Glomerular visceral epithelial cell (primary cell): ENCODE measurements at regions not wholly inside any gene's neighbourhood (a gene's known extent, or its start where the extent isn't known, plus 50 kb on each side); places are given as distances from the start of the nearest gene placed in this dataset.

Source experiments
- DNase-seq: peaks from one replicate; pipeline ENCODE4 v3.0.0-alpha.2; 2016; ENCODE audit errors: extremely low spot score

- no peak for DNase-seq
These were observed 54.6 kb upstream of the EOLA2 start for GRCh38 chrX:149992918-149993317.

- no peak for DNase-seq
These were observed 55.7 kb upstream of the EOLA2 start for GRCh38 chrX:149993989-149994388.

GRCh38 chrX:149996515-149996914 lies 58.2 kb upstream of the EOLA2 start:
- DNase-seq = no peak

- no peak for DNase-seq
These were observed 66.7 kb upstream of the EOLA2 start for GRCh38 chrX:150005027-150005426.

GRCh38 chrX:150007356-150007755 lies 69.1 kb upstream of the EOLA2 start:
- no peak for DNase-seq

- no peak for DNase-seq
These were observed 74.5 kb upstream of the EOLA2 start for GRCh38 chrX:150012647-150013381.

- no peak for DNase-seq
These were observed 76.2 kb upstream of the EOLA2 start for GRCh38 chrX:150014525-150014924.

- DNase-seq = no peak
These were observed 79.6 kb upstream of the EOLA2 start for GRCh38 chrX:150017868-150018267.

- DNase-seq = no peak
These were observed 80.7 kb upstream of the EOLA2 start for GRCh38 chrX:150018931-150019361.

GRCh38 chrX:150028692-150029091 lies 90.4 kb upstream of the EOLA2 start:
- DNase-seq = no peak

GRCh38 chrX:150032742-150033141 lies 94.5 kb upstream of the EOLA2 start:
- DNase-seq = peak; percentile 31

- DNase-seq = no peak
These were observed 96.5 kb upstream of the EOLA2 start for GRCh38 chrX:150034788-150035187.

- peak; percentile 53 for DNase-seq
These were observed 97.2 kb upstream of the EOLA2 start for GRCh38 chrX:150035531-150035930.

- peak; percentile 85 for DNase-seq
These were observed 97.9 kb upstream of the EOLA2 start for GRCh38 chrX:150036181-150036580.

GRCh38 chrX:150036641-150037040 lies 98.3 kb upstream of the EOLA2 start:
- DNase-seq = no peak

- peak; percentile 13 for DNase-seq
These were observed 98.8 kb upstream of the EOLA2 start for GRCh38 chrX:150037041-150037440.

- DNase-seq = no peak
These were observed 100.0 kb upstream of the EOLA2 start for GRCh38 chrX:150038315-150038714.

GRCh38 chrX:150038986-150039599 lies 100.8 kb upstream of the EOLA2 start:
- DNase-seq = no peak

GRCh38 chrX:150041208-150041607 lies 102.9 kb upstream of the EOLA2 start:
- no peak for DNase-seq

- no peak for DNase-seq
These were observed 106.3 kb upstream of the EOLA2 start for GRCh38 chrX:150044556-150044955.

GRCh38 chrX:150047818-150048217 lies 109.5 kb upstream of the EOLA2 start:
- no peak for DNase-seq

GRCh38 chrX:150049647-150050046 lies 111.4 kb upstream of the EOLA2 start:
- no peak for DNase-seq

GRCh38 chrX:150050387-150050786 lies 112.1 kb upstream of the EOLA2 start:
- no peak for DNase-seq

- no peak for DNase-seq
These were observed 112.8 kb upstream of the EOLA2 start for GRCh38 chrX:150051096-150051495.
